ENCODE measurements at regions not wholly inside any gene's neighbourhood (a gene's known extent, or its start where the extent isn't known, plus 50 kb on each side); places are given as distances from the start of the nearest gene placed in this dataset.
"Not testable (repeated sequence)": the region's sequence is repeated elsewhere in the genome, so short reads cannot be mapped to it uniquely, and the experiment has no call there.

- Histone ChIP-seq H3K4me3 (no peak overlapping the region), H3K27me3 (ENCODE audit: low read depth) (no peaks in the 10 kb centered on the region), H3K27ac (no peak overlapping the region), H3K36me3 (no peaks in the 10 kb centered on the region), H3K4me1 (peaks cover 17% of the 10 kb centered on the region), H3K9me3 (no peaks in the 10 kb centered on the region)
- no peak for ATAC-seq
- intact Hi-C loops (cut with DNase I): no loop called here
- no peak for DNase-seq
- TF ChIP-seq CTCF (IDR thresholded peaks at IDR 0.05): no peak
Measured at GRCh38 chr5:17121776-17122175, 95.7 kb upstream of the BASP1 start.

- Histone ChIP-seq H3K4me3 (no peak overlapping the region), H3K36me3 (no peaks in the 10 kb centered on the region), H3K27me3 (ENCODE audit: low read depth) (no peaks in the 10 kb centered on the region), H3K4me1 (peaks cover 14% of the 10 kb centered on the region), H3K27ac (no peak overlapping the region), H3K9me3 (no peaks in the 10 kb centered on the region)
- DNase-seq (no peak), ATAC-seq (no peak)
- intact Hi-C loops (cut with DNase I): no loop called here
- TF ChIP-seq CTCF (IDR thresholded peaks at IDR 0.05): no peak
Measured at GRCh38 chr5:17123010-17123409, 94.4 kb upstream of the BASP1 start.

GRCh38 chr5:17123773-17124172, 93.7 kb upstream of the BASP1 start:
- H3K4me3 ChIP-seq; H3K27ac ChIP-seq; intact Hi-C loops (cut with DNase I); H3K9me3 ChIP-seq; H3K27me3 ChIP-seq (ENCODE audit: low read depth); ATAC-seq; H3K36me3 ChIP-seq; DNase-seq: not testable (repeated sequence)
- peaks cover 12% of the 10 kb centered on the region for H3K4me1 ChIP-seq

GRCh38 chr5:17127743-17128231, 89.6 kb upstream of the BASP1 start:
- DNase-seq (no peak), ATAC-seq (no peak)
- no peak overlapping the region for H3K4me3 ChIP-seq
- no peak overlapping the region for H3K27ac ChIP-seq
- H3K9me3 ChIP-seq: no peaks in the 10 kb centered on the region
- H3K27me3 ChIP-seq (ENCODE audit: low read depth): no peaks in the 10 kb centered on the region
- TF ChIP-seq CTCF (IDR thresholded peaks at IDR 0.05): no peak
- intact Hi-C loops (cut with DNase I): no loop called here
- H3K36me3 ChIP-seq: no peaks in the 10 kb centered on the region
- peaks cover 13% of the 10 kb centered on the region for H3K4me1 ChIP-seq

DNA sequence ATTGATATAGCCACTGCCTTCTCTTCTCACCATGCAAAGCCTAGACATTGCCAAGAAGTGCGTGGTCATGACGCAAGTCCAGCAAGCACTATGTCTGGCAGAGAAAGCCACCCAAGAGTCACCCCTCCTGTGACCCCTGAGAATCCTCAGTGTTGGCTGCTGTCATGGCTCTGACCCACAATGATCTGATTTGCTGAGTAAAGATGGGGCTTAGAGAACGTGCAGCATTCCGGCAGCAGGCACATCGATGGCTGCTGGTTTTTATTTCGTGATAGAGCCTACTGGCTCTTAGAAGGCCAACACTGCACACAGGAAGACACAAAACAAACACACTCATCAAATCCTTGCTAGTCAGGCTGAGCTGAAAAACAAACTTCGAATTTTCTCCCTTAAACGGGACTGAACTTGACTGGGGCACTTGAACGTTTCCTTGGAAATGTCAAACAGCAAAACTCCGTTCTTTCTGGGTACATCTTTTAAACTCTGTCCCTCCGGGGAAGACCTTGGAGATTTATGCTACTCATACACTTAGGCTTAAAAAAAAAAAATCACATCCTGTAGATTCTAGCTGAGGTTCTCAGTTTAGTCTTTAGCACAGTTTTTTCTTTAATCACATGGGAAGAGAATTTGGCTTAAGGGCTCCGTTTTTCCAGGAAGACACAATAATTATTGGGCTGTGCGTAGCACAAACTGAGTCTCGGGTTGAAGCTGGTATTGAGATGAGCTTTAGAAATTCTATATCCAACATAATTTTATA, 88.2 kb upstream of the BASP1 start:
- peaks cover 8% of the 10 kb centered on the region for H3K4me1 ChIP-seq
- no peaks in the 10 kb centered on the region for H3K27me3 ChIP-seq (ENCODE audit: low read depth)
- no peak for TF ChIP-seq CTCF (IDR thresholded peaks at IDR 0.05)
- intact Hi-C loops (cut with DNase I): no loop called here
- H3K4me3 ChIP-seq: no peak overlapping the region
- ATAC-seq: peak; percentile 29 to 34
- H3K27ac ChIP-seq: no peak overlapping the region
- no peaks in the 10 kb centered on the region for H3K9me3 ChIP-seq
- no peaks in the 10 kb centered on the region for H3K36me3 ChIP-seq
- no peak for DNase-seq

DNA sequence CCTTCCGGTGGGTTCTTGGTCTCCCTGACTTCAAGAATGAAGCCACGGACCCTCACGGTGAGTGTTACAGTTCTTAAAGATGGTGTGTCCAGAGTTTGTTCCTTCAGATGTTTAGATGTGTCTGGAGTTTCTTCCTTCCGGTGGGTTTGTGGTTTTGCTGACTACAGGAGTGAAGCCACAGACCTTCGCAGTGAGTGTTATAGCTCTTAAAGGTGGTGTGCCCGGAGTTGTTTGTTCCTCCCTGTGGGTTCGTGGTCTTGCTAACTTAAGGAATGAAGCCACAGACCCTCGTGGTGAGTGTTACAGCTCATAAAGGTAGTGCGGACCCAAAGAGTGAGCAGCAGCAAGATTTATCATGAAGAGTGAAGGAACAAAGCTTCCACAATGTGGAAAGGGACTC, 87.1 kb upstream of the BASP1 start:
- not testable (repeated sequence) for H3K27ac ChIP-seq; H3K4me1 ChIP-seq; H3K4me3 ChIP-seq; H3K27me3 ChIP-seq (ENCODE audit: low read depth); H3K36me3 ChIP-seq; DNase-seq; ATAC-seq; H3K9me3 ChIP-seq
- intact Hi-C loops (cut with DNase I): loop anchor here (10.0 kb wide), 1 partner anchor 196 kb away; the partner anchor contains the start of gene MYO10
